Ovary (tissue), 3 donors: ENCODE measurements at regions not wholly inside any gene's neighbourhood (a gene's known extent, or its start where the extent isn't known, plus 50 kb on each side); places are given as distances from the start of the nearest gene placed in this dataset.

ENCODE experiments used
- POLR2A ChIP-seq: fragments of 450-650 bp; IDR thresholded peaks from one replicate; pipeline ENCODE4 v1.6.1; 2017; ENCODE audit warnings: antibody characterized with exemption, mild to moderate bottlenecking, moderate library complexity
- TF ChIP-seq, protein P1 (sequence below), 3 donors: fragments of 450-650 bp in 2 of 3; fragments of 200-600 bp in 1 of 3; IDR thresholded peaks; one replicate each; pipeline versions ENCODE4 v1.5.1 to v1.8.0; 2016 to 2022; ENCODE audit warnings: antibody characterized with exemption in 3 of 3, mild to moderate bottlenecking in 1 of 3
- donor health status: DM: no; HTN: no; CAD: no.

DNA sequence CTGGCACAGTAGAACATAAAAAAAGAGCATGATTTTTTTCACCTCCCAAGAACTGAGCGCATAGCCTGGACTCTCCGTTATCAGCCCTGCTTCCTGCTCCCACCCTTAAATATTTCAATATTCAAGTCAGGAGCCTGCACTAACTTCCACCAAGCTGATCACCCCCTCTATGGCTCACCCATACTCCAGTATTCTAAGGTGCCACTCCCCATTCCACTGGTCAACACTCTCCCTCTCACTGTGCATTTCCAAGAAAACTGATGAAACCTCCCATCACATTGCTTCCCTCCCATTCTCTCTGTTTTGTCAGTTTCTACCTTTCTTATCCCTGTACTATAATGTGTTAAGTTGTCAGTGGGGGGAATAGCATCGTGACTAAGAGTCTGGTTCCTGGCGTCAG is 95.0 kb upstream of the C7orf33 start:
- TF ChIP-seq, protein P1, sequence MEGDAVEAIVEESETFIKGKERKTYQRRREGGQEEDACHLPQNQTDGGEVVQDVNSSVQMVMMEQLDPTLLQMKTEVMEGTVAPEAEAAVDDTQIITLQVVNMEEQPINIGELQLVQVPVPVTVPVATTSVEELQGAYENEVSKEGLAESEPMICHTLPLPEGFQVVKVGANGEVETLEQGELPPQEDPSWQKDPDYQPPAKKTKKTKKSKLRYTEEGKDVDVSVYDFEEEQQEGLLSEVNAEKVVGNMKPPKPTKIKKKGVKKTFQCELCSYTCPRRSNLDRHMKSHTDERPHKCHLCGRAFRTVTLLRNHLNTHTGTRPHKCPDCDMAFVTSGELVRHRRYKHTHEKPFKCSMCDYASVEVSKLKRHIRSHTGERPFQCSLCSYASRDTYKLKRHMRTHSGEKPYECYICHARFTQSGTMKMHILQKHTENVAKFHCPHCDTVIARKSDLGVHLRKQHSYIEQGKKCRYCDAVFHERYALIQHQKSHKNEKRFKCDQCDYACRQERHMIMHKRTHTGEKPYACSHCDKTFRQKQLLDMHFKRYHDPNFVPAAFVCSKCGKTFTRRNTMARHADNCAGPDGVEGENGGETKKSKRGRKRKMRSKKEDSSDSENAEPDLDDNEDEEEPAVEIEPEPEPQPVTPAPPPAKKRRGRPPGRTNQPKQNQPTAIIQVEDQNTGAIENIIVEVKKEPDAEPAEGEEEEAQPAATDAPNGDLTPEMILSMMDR (IDR thresholded peaks at IDR 0.05): no peak
- TF ChIP-seq POLR2A: no peak
